ENCODE measurements at regions not wholly inside any gene's neighbourhood (a gene's known extent, or its start where the extent isn't known, plus 50 kb on each side); places are given as distances from the start of the nearest gene placed in this dataset.

GRCh38 chr2:136359121-136359965, 241.4 kb upstream of the CXCR4 start:
- Histone ChIP-seq H3K4me1 (no peaks in the 10 kb centered on the region), H3K36me3 (no peaks in the 10 kb centered on the region), H3K9me3 (no peaks in the 10 kb centered on the region), H3K4me3 (no peak overlapping the region), H3K27me3 (no peaks in the 10 kb centered on the region), H3K27ac (no peak overlapping the region)
- DNase-seq: no peak
- no peak for TF ChIP-seq CTCF (IDR thresholded peaks at IDR 0.05 in 4 of 5, conservative IDR thresholded peaks at IDR 0.05 in 1 of 5)
- in situ Hi-C loops (cut with MboI; ENCODE audit: low sequenced_read_pairs in 4 of 4): no loop called here
- ATAC-seq: no peak
- intact Hi-C loops (cut with DNase I; ENCODE audit: low total_unique reads): no loop called here

- Histone ChIP-seq H3K27me3 (no peaks in the 10 kb centered on the region), H3K9me3 (no peaks in the 10 kb centered on the region), H3K4me3 (no peak overlapping the region), H3K4me1 (no peaks in the 10 kb centered on the region), H3K27ac (no peak overlapping the region), H3K36me3 (no peaks in the 10 kb centered on the region)
- DNase-seq (no peak), ATAC-seq (no peak)
- no peak for TF ChIP-seq CTCF (IDR thresholded peaks at IDR 0.05 in 4 of 5, conservative IDR thresholded peaks at IDR 0.05 in 1 of 5)
- no peak for TF ChIP-seq POLR2A (IDR thresholded peaks at IDR 0.05)
- in situ Hi-C loops (cut with MboI; ENCODE audit: low sequenced_read_pairs in 4 of 4): no loop called here
- intact Hi-C loops (cut with DNase I; ENCODE audit: low total_unique reads): no loop called here
Measured at GRCh38 chr2:136358576-136358975, 240.6 kb upstream of the CXCR4 start.

- Histone ChIP-seq H3K4me3 (no peak overlapping the region), H3K27me3 (no peaks in the 10 kb centered on the region), H3K4me1 (no peaks in the 10 kb centered on the region), H3K36me3 (no peaks in the 10 kb centered on the region), H3K9me3 (no peaks in the 10 kb centered on the region), H3K27ac (no peak overlapping the region)
- intact Hi-C loops (cut with DNase I; ENCODE audit: low total_unique reads) (no loop called here), in situ Hi-C loops (cut with MboI; ENCODE audit: low sequenced_read_pairs in 4 of 4) (no loop called here)
- TF ChIP-seq POLR2A (IDR thresholded peaks at IDR 0.05) (no peak), CTCF (IDR thresholded peaks at IDR 0.05 in 4 of 5, conservative IDR thresholded peaks at IDR 0.05 in 1 of 5) (no peak)
- DNase-seq: no peak
- no peak for ATAC-seq
Measured at GRCh38 chr2:136357007-136357380, 239.0 kb upstream of the CXCR4 start.

- in situ Hi-C loops (cut with MboI; ENCODE audit: low sequenced_read_pairs in 4 of 4) (no loop called here), intact Hi-C loops (cut with DNase I; ENCODE audit: low total_unique reads) (no loop called here)
- no peaks in the 10 kb centered on the region for H3K9me3 ChIP-seq
- H3K27me3 ChIP-seq: no peaks in the 10 kb centered on the region
- H3K4me3 ChIP-seq: no peak overlapping the region
- no peak for DNase-seq
- no peak overlapping the region for H3K27ac ChIP-seq
- H3K4me1 ChIP-seq: no peaks in the 10 kb centered on the region
- no peak for ATAC-seq
- no peak for TF ChIP-seq POLR2A (IDR thresholded peaks at IDR 0.05)
- no peak for TF ChIP-seq CTCF (IDR thresholded peaks at IDR 0.05 in 4 of 5, conservative IDR thresholded peaks at IDR 0.05 in 1 of 5)
- no peaks in the 10 kb centered on the region for H3K36me3 ChIP-seq
Measured at GRCh38 chr2:136356125-136357006, 238.4 kb upstream of the CXCR4 start.
